NCI-H774 (cell line): ENCODE measurements at regions not wholly inside any gene's neighbourhood (a gene's known extent, or its start where the extent isn't known, plus 50 kb on each side); places are given as distances from the start of the nearest gene placed in this dataset.

Source experiments
- DNase-seq: peaks from one replicate; lab custom pipeline; 2025; lab: John Stamatoyannopoulos, UW

DNA sequence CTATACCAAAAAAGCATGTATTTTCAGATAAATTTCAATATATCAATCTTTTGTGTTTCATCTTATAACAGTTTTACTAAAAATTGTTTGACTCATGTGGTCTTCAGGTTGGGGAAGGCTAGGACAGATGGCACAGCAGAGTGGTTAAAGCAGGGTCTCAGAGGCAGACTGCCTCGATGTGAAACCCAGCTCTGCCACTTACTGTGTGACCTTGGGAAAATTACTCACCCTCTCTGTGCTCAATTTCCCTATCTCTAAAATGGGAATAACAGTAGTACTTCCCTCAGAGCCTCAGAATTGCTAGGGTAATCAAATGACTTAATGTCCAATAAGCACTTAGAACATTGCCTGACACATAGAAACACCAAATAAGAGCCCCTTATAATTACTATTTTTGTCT, 262.1 kb upstream of the FMN2 start:
- no peak for DNase-seq

DNA sequence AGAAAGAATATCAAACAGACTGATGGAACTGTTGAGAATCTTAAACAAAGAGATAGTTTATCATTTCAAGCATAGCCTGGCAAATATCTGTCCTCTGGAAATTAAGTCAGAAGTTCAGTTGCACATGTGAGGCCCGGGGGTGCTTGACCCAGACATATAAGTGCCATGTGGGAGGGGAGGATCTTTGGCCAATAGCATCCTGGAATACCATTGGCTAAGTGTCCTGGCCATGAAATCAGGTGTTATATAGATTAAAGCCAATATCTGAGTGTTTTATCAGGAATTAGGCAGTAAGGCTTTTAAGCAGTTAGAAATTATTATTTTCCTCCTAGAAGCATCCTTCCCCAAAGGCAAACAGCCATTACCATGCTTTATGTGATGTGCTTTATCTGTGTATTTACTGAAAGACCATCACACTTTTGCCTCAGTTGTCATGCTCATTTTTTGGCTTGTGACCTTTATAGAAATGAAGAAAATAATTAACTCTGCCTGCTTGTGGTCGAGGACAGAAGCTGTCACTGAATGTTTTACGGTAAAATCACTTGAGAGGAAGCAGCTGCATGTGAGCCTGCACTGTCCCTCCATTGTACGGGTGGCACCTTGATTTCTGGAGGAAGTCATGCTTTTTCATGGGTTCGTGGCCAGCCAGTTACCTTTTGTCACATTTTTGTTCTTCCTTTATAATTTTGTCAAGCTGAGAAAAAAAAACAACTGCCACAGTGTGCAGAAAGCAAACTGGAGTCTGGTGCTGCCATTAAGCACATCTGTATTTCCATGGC, 259.9 kb upstream of the FMN2 start:
- no peak for DNase-seq

DNA sequence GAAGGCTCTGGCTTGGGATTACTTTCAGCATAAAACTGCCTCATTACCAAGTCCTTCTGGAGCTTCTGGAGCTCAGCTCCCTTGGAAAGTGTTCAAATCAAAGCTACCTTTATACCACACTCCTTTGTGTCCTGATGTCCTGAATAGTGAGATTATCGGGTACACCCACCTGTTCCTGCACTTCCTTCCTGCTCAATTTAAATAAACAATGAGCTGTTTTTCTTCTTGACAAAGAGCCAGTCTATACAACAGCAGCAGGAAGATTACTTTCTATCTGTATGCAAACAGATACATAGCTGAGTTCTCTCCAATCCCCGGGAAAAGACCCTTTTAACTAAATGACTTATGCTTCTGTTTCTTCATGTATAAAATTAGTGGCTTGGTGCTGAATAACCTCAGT, 258.0 kb upstream of the FMN2 start:
- peak; percentile 10 for DNase-seq

DNA sequence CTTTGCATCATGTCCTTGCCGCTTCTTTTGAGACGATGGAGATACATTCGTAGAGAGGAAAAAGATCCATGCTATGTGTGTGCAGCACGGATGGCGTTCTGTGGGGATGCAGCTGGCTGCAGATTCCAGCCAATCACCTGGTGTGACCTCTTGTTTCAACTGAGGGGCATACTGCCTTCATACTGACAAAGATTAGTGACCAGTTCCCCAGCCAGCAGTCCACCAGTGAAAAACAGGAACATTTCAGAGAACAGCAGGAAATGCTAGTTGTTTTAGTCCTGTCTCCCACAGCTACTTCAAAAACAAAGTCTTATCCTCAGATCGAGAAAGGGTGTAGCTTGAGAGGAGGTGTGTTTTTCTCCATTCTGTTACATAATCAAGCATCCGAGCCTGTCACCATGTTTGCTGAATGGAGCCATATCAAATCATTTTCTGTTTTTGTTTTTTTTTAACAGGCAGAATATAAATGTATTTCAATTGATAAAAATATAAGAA, 255.7 kb upstream of the FMN2 start:
- no peak for DNase-seq

DNA sequence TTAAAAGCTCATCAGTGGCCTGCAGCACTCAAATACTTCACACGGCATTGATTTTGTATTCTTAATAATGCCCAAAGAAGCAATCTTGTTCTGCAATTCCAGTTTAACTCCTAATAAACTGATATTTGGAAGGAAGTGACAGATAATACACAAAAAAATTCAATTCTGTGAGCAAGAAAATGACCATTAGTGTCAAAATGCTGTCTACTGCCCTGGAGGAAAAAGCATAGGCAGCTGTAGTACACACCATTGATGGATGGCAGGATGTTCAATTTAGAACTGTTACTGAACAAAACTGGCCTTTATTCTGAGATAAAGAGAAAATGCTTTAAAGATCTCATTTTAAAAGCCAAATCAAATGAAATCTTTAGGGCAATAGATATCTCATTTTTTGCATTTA, 251.3 kb upstream of the FMN2 start:
- DNase-seq, result no peak

DNA sequence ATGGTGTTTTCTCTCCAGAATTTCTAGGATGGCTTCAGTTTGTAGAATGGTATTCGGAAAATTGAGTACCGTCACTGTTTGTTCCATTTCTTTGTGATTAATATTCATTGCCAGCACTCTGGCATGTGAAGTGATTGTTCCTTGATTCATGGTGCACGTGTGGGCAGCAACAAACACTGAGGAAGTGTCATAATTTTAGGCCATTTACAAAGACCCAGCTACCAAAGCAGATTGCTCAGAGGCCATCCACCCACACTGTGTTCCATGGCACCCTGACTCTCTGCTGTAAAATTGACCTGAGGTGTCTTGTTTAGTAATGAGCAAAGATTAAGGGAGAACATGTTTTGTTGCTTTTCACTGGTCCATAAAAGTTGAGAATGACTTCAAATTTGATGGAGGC, 250.9 kb upstream of the FMN2 start:
- DNase-seq, result no peak

DNA sequence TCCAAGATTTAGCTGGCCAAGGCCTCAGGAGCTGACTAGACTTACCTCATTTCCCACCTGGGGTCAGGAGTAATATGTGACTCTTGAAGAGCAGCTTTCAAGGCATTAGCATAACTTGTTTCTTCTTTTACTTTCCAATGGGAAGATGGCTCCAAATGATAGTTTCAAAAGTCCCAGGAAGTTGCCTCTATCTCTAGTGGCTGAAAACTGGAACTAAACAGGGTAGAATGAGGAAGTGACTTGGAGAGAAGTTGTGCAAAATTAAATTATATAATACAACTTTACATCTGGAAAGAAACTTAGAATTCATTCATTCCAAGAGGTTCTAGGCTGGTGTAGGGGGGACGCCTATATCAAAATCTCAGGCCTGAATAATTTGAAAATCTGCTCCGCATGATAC, 250.1 kb upstream of the FMN2 start:
- DNase-seq, result no peak

DNA sequence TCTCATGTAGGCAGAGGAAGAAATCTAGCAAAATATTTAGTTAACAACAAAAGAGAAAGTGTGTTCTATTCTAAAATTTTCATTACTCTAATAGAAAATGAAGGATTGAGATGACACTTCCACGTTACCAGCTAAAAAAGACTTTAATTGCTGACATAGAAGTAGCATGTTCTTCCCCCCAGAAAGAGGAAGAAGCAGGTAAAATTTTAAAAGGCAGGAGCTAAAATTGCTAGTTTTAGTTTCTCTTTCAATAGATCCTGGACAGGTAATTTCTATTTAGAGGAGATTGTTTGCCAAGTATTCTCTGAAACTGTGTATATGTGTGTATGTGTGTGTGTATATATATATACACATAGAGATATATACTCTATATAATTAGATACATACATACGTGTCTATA, 248.1 kb upstream of the FMN2 start:
- DNase-seq, result no peak

DNA sequence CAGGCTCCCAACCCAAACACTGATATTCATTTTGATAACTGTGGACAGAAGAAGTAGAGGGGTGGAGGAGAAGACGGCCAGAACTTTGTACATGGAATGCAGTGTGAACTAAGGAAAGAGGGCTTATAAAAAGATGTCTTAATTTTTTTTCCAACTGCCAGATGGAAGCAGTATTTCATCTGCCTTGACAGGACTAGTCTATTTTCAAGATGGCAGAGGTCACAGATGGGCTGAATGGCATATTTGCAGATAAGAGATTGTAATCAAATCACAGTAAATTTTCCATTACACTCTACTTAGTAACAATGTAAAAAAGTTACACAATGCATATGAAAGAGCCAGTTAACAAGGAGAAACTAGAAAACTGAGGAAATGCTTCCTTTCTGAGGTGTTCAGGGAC, 246.8 kb upstream of the FMN2 start:
- DNase-seq, result no peak

DNA sequence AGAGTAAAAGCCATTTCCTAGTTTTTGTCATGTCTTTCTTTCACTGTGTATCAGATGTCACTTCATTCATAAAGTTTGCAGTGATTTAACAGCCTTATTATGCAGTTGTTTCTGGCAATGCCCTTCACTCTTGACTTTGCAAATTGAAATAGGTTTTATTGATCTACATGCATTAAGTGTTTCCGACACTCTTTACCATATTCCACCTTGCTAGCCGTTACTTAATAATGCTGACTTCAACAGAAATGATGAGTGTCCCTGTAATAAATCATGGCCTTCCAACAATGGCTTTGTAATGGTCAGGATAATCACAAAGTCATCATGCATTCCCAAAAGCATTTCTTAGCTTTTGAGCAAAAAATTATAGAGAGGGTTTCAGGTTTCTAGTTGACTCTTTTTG, 236.8 kb upstream of the FMN2 start:
- DNase-seq, result no peak

DNA sequence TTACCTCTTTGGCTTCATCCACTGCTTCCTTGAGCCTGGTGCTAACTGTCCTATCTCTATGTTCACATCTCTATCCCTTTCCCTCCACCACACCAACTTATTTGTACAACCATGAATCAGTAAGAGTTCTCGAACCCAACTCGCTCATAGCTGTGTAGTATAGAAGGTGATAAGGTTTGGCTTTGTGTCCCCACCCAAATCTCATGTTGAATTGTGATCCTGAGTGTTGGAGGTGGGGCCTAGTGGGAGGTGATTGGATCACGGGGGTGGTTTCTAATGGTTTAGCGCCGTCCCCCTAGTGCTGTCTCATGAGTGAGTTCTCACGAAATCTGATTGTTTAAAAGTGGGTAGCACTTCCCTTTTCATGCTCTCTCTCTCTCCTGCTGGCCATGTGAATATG, 235.6 kb upstream of the FMN2 start:
- DNase-seq, result no peak

DNA sequence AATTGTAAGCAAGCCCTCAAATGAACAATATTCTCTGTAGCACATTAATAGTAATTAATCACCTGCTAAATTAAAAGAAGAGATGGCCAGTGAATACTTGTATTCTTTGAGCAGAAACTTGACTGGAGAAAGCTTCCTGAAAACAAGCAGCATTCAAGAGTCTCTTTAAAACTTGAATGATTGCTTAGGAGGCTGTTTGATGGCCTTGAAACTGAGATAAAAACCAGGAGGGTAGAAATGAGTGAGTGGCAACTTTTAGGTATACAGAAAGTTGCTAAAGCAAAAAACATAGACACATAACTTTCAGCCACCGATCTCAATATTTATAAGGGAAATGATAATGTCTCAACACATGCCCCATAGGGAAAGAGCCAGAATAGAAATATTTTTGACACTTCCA, 234.8 kb upstream of the FMN2 start:
- DNase-seq, result no peak

DNA sequence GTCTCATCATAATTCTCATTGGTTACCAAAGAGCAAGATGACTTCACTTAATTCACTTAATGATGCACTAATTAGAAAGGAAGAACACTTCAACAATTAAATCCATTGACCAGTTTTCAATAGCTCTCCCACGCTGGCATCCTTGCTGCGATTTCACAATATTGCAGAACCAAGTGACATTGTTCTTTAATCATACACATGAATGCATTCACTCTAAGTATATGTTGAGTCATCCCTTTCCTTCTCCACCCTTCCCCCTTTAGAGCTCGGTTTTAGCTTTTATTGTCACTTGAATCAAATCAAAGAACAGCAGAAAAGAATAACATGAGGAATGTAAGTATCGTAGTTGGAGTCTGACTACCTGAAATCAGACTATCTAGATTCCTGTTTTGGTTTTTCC, 233.6 kb upstream of the FMN2 start:
- DNase-seq, result no peak

DNA sequence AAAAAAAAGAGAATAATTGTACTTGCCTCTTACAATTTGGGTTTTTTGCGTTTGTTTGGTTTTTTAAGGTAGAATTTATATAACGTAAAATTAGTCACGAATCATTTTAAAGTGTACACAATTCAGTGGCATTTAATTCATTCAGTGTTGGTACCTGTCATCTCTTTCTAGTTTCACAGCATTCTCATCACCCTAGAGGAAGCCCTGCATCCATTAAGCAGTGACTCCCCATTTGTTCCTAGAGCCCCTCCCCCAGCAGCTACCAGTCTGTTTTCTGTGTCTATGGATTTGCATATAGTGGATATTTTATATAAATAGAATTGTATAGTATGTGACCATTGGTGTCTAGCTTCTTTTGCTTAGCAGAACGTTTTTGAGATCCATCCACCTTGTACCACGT, 233.2 kb upstream of the FMN2 start:
- DNase-seq, result no peak

DNA sequence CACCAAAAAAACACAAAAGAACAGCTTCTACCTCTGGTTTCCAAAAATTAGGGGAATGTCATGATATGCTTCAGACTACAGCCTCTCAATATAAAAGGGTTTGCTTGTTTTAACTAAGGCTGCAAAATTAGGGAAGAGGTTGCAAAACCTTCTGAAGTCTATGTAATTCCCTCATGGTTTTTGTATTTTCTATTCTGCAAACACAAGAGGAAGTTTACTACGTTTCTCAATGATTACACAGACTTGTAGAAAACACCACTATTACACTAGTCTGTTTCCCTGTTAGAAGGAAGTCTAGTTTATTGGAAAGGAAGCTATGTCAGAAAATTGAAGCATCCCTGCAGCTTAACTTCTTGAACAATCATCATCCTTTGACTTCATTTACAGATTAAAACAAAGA, 229.7 kb upstream of the FMN2 start:
- DNase-seq, result no peak

DNA sequence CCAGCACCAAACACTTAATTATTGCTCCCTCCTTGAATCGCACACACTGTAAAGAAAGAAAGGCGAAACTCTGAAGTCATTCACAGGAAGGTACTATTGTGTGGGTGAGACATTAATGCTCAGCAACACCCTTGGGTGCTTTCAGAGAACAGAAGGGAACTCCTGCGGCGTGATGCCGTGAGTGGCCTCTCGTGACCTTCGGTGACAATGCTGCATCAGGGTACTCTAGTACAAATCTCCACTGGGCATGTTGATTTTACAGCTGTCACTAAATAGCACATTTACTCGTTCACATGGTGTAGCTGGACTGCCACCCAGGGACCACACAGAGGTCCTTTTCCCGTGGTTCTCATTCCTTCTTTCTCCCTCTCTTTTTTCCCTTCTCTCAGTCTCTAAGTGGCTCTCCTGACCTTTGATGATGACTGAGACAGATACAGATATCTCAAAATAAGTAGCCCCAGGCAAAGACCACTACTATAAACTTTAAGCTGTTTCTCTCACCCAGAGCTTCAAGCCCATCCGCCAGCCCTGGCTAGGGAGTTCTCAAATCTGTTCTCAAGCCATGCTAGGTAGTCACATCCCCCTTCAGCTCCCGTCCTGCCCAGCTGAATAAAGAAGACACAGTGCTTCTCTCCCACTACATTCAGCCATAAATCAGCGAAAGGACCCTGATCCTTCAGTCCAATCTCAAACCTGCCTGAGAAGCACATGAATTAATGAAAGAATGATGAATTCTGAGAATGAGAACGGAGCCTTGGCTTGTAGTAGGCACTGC, 223.4 kb upstream of the FMN2 start:
- DNase-seq, result no peak

DNA sequence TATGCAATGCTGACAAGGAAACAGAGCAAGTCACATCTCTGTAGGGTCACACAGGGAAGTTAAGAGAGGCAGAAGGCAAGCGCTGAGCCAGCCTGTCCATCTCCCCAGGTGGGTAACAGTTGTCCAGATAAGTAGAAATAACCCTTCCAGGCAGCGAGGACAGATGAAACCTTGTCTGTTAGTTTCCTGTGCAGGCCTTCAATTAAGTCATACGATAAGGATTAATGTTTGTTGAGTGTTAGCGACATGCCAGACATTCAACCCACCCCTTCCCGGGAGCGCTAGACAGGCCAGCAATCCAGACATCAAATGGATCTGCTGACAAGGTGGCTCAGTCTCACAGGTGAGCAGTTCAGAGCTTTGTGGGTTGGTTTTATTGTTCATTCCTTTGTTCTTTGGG, 221.5 kb upstream of the FMN2 start:
- DNase-seq, result no peak

DNA sequence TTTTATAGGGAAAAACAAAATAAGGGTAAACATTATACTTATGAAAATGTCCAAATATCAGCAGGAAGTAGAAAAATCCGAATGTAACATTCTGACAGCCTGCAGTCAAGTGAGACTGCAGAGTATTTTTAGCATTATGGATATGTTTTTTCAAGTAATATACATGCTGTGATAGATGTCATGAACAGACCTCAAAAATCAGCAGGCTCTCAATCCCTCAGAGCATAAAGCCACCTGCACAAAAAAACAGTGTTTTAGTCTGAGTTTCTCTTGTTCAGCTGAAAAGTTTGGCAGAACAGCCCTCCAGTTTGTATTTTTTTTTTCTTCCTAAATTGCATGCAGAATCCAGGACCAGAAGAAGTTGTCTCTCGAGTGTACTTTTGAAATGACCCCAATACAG, 219.1 kb upstream of the FMN2 start:
- DNase-seq, result no peak

DNA sequence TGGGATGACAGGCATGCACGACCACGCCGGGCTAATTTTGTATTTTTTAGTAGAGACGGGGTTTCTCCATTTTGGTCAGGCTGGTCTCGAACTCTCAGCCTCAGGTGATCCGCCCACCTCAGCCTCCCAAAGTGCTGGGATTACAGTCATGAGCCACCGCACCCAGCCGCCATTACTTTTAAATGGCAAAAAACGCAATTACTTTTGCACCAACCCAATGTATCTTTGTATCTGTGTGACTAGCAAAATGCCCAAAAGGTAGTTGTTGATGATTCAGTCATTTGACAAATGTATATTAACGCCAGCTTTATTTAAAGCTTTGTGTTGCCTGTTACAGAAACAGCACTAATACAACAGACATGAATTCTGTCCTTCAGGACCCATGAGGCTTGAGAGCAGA, 216.9 kb upstream of the FMN2 start:
- DNase-seq, result no peak

DNA sequence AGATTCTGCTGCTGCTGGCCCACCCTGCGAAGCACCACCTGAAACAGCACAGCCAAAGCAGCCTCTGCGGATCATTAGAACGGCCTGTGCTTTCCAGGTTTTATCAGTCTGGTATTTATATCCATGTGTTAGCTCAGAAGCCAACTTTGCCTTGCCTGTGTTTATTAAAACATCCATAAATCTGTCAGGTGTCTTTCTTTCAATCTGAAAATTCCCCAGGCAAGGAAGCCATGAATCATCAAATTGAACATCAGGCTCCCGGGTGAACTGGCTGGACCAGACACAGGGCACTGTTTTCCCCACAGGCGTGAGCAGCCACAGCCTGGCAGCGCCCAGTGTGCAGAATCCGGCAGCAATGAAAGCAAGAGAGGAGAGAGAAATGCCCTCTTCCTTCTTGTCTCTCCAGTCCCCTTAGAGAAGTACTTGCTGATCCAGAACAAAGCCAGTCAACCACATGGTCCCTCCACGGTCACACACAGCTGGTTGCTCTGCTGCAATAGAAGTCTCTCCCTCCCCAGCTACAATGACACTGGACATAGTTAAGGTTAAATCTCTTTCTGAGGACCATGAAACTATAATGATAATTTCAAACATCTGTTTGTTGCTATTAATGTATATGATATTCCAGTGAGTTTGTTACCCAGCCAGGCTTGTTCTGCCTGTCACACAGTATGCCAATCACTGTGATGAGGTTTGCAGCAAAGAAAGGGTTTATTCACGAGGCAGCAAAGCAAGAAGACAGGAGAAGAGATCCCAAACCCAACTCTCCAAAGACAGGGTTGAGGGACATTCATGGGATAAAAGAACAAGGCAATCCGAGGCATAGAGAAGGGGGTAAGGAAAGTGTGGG, 212.1 kb upstream of the FMN2 start:
- no peak for DNase-seq

DNA sequence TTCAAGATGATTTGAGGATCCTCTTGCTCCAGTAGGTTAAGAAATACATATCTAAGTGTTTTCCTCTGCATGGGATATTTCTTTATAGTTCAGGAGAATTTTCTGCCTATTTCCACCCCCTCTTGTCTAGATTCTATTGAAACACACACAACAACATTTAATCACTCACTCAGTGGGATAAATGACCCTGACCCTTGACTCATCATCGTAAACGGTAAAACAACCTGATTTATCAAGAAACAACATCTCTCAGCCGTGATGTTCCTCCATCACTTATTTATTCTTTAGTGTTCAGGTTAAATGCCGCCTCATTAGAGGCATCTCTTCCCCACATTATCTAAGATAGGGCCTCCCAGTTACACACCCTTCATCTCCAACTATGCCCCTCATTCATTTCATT, 208.7 kb upstream of the FMN2 start:
- no peak for DNase-seq

DNA sequence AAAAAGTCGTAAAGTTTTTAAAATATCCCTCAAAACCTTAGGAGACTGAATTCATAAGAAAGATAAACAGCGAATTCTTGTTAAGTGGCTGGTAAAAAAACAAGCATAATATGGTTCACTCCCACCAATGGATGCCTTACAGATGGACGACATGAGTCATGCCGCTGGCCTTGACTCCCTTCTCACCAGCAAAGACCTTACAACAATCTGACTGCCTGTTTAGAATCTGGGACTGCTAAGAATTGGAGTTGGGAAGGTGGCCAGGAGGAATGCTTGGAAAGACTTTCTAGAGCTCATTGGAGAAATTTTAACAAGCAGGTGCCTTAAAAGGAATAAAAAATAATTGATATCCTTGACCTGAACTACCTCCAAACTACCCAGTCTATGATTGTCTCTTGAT, 206.9 kb upstream of the FMN2 start:
- no peak for DNase-seq

DNA sequence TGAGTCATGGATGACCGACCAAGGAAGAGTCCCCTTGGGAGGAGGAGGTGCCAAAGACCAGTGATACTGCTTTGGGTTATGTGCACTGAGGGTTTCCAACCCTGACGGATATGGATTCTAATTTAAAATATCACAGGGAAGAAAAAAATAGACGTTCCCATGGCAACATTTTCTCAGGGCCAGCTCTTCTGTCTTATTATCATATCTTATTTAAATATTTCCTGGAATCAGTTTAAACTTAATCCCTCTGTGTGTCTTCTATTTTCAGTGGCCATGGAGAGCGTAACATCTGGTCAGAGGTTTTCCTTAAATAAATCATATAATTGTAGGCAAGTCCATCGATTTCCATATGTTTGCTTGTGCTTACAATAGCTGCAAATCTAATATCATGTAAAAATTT, 205.4 kb upstream of the FMN2 start:
- DNase-seq, result no peak
